Glutamatergic neuron (in vitro differentiated cells): ENCODE measurements at regions not wholly inside any gene's neighbourhood (a gene's known extent, or its start where the extent isn't known, plus 50 kb on each side); places are given as distances from the start of the nearest gene placed in this dataset.

Source experiments
- DNase-seq: peaks from one replicate; pipeline ENCODE4 v3.0.0; 2022
- H3K27ac Mint-ChIP-seq: one replicate; pipeline ENCODE4 v1.8.0; 2020; ENCODE audit warnings: mild to moderate bottlenecking, mixed read lengths, inconsistent platforms; ENCODE audit not compliant: unreplicated experiment
- H3K27me3 Mint-ChIP-seq: one replicate; pipeline ENCODE4 v1.8.0; 2020; ENCODE audit warnings: mild to moderate bottlenecking, moderate library complexity, mixed read lengths, inconsistent platforms; ENCODE audit not compliant: unreplicated experiment
- H3K36me3 Mint-ChIP-seq: one replicate; pipeline ENCODE4 v1.8.0; 2020; ENCODE audit warnings: mild to moderate bottlenecking, mixed read lengths, inconsistent platforms; ENCODE audit not compliant: unreplicated experiment
- H3K4me1 Mint-ChIP-seq: one replicate; pipeline ENCODE4 v1.8.0; 2020; ENCODE audit warnings: mild to moderate bottlenecking, low read depth, mixed read lengths, inconsistent platforms; ENCODE audit not compliant: unreplicated experiment
- H3K4me3 Mint-ChIP-seq: one replicate; pipeline ENCODE4 v1.8.0; 2020; ENCODE audit warnings: mild to moderate bottlenecking, mixed read lengths, inconsistent platforms; ENCODE audit not compliant: unreplicated experiment
- H3K9me3 Mint-ChIP-seq: one replicate; pipeline ENCODE4 v1.8.0; 2020; ENCODE audit warnings: mild to moderate bottlenecking, moderate library complexity, mixed read lengths, inconsistent platforms; ENCODE audit not compliant: unreplicated experiment
- TF ChIP-seq, protein P1 (sequence below): fragments of 200-600 bp; sonication (generic); IDR thresholded peaks from one replicate; pipeline ENCODE4 v1.5.0; 2021; ENCODE audit not compliant: partially characterized antibody, unreplicated experiment

DNA sequence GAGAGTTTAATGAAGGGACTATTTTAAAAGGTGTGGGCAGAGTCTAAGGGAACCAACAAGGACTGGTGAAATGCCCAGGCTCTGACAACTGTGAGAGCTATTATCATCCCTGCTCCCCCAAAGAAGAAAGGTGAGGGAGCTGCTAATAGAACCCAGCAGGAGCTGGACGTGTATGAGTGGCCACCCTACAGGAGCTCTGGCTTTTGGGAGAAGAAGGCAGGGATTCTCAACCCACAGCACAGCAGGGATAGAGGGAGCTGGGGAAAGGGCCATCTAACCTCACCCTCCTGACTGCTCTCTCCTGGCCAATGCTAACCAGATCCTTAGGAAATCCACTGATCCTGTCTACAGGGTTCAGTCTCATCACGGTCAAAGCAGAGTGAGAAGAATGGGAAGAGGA lies 57.1 kb downstream of the GRIN2B start:
- Mint-ChIP-seq H3K27ac (no peak overlapping the region), H3K27me3 (peaks cover 2% of the 10 kb centered on the region), H3K36me3 (no peaks in the 10 kb centered on the region), H3K4me1 (no peaks in the 10 kb centered on the region), H3K9me3 (peaks cover 3% of the 10 kb centered on the region), H3K4me3 (no peak overlapping the region)
- TF ChIP-seq, protein P1, sequence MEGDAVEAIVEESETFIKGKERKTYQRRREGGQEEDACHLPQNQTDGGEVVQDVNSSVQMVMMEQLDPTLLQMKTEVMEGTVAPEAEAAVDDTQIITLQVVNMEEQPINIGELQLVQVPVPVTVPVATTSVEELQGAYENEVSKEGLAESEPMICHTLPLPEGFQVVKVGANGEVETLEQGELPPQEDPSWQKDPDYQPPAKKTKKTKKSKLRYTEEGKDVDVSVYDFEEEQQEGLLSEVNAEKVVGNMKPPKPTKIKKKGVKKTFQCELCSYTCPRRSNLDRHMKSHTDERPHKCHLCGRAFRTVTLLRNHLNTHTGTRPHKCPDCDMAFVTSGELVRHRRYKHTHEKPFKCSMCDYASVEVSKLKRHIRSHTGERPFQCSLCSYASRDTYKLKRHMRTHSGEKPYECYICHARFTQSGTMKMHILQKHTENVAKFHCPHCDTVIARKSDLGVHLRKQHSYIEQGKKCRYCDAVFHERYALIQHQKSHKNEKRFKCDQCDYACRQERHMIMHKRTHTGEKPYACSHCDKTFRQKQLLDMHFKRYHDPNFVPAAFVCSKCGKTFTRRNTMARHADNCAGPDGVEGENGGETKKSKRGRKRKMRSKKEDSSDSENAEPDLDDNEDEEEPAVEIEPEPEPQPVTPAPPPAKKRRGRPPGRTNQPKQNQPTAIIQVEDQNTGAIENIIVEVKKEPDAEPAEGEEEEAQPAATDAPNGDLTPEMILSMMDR, result no peak
- DNase-seq, result no peak

DNA sequence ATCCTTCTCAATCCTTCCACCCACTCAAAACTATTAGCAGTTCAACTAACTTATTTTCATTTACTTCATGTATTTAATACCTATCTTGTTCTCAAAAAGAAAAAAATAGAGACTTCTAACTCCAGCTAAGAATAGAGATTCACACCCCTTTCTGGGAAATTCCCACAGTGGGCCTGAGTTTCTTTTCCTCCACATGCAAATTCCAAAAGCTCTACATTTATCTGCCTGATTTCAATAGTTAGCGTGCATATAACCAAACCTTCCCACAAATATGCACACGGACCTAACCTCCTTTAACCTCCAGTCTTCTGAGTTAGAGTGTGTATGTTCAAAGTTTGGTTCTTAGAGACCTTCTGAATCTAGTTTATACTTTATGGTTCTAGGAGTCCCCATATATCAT lies 62.5 kb downstream of the GRIN2B start:
- Mint-ChIP-seq H3K27ac (no peak overlapping the region), H3K36me3 (no peaks in the 10 kb centered on the region), H3K4me1 (no peaks in the 10 kb centered on the region), H3K4me3 (no peak overlapping the region), H3K9me3 (peaks cover 3% of the 10 kb centered on the region), H3K27me3 (no peaks in the 10 kb centered on the region)
- TF ChIP-seq, protein P1, result no peak
- no peak for DNase-seq

DNA sequence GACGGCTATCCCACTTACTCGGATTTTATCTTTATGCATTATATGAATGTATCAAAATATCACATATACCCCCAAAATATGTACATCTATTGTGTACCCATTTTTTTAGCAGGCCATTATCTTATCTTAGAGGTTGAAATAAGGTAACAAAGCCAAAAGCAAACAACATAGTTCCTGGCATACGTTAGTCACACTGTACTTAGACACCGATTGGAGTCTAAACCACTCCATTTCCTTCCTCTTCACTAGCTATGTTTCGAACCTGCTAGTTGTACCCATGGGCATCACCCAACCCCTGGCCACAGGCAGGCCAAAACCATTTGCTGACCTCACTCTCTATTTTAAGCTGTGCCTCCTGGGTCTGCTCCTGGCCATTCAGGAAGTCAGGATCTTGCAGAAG lies 66.3 kb downstream of the GRIN2B start:
- no peaks in the 10 kb centered on the region for H3K4me1 Mint-ChIP-seq
- TF ChIP-seq, protein P1, result no peak
- H3K9me3 Mint-ChIP-seq, result no peaks in the 10 kb centered on the region
- H3K36me3 Mint-ChIP-seq, result no peaks in the 10 kb centered on the region
- H3K4me3 Mint-ChIP-seq, result no peak overlapping the region
- H3K27ac Mint-ChIP-seq, result no peak overlapping the region
- no peak for DNase-seq
- no peaks in the 10 kb centered on the region for H3K27me3 Mint-ChIP-seq

DNA sequence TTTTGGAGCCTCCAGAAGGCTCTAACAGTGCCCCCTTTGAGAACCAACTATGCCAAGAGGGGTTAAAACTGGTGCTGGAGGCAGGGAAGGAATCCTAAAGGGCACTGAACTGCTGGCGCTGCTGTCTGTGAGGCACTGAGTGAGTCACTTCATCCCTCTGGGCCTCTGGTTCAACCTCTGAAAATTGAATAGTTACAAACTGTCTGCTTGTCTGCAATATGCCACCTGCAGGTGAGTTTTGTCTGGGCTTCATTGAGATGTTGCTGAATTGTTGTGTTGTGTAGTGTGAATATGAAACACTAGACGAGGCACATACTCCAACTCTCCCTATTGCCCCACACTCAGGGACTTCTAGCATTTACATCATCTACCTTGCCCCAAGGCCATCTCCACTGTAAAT lies 68.0 kb downstream of the GRIN2B start:
- no peak for DNase-seq
- no peaks in the 10 kb centered on the region for H3K9me3 Mint-ChIP-seq
- H3K27me3 Mint-ChIP-seq, result no peaks in the 10 kb centered on the region
- H3K27ac Mint-ChIP-seq, result no peak overlapping the region
- TF ChIP-seq, protein P1, result no peak
- H3K36me3 Mint-ChIP-seq, result no peaks in the 10 kb centered on the region
- H3K4me1 Mint-ChIP-seq, result no peaks in the 10 kb centered on the region
- H3K4me3 Mint-ChIP-seq, result no peak overlapping the region

DNA sequence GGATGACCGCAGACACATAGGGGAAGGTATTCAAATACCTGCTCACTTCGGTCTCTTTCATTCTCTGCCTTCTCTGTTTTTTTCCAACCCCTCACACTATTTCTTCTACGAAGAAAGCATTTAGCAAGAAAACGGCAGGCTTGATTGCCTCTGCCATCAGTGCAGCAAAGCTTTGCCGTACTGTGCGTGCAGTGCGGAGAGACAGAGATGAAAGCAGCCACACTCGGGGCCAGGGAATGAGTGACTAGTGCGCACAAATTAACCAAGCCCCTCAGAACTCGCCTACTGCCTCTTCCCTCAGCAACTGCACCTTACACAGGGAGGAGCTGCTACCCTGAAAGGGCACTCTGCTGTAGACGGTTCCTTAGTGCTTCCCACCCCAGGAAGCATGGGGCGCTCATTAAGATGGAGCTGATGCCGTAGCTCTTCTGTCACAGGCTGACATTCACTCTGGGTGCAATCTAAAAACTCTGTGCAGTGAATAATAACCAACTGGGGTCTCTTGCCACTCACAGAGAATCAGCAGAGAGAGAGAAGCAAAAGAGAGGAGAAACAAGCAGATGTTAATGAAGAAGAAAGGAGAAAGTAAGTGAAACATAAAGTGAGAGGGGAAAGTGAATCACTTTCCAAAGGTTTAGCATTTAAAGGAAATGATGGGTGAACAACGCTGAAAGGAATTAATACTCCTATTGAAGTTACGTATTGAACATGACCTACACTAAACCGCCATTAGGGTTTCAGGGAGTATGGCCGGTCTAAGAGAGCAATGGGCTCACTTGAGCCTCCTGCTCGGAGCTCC lies 69.4 kb downstream of the GRIN2B start:
- Mint-ChIP-seq H3K4me1 (no peaks in the 10 kb centered on the region), H3K27ac (no peak overlapping the region), H3K4me3 (no peak overlapping the region), H3K27me3 (no peaks in the 10 kb centered on the region), H3K9me3 (no peaks in the 10 kb centered on the region), H3K36me3 (no peaks in the 10 kb centered on the region)
- DNase-seq, result no peak
- TF ChIP-seq, protein P1, result no peak
